Transverse colon (tissue), 3 donors: ENCODE measurements at regions not wholly inside any gene's neighbourhood (a gene's known extent, or its start where the extent isn't known, plus 50 kb on each side); places are given as distances from the start of the nearest gene placed in this dataset.

Experiments used
- EP300 ChIP-seq: sonication (generic); formaldehyde crosslinking; IDR thresholded peaks from one replicate; pipeline ENCODE4 v1.6.1; 2017; ENCODE audit warnings: antibody characterized with exemption, low read depth
- POLR2AphosphoS5 ChIP-seq, 3 donors: sonication (generic); formaldehyde crosslinking; IDR thresholded peaks; one replicate each; pipeline ENCODE4 v1.6.1; 2016; ENCODE audit warnings: antibody characterized with exemption in 3 of 3

DNA sequence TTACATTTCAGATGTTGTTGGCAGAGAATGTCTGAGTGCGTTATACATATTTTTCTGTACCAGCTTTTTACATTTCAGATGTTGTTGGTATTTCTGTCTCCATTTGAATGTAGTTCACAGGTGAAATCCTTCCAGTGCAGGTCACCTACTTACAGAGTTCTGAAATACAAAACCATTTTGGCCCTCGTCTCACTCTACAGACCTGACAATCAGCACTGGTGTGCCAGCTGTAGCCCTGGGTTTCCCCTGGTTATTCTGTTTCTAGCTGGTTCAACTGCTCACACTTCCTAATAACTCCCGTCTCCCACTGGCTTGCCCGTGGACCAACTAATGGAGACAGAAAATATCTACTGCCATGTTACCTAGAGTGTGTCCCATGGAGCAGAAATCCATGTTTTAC is 87.5 kb upstream of the CDIN1 start:
- TF ChIP-seq EP300 = no peak
- no peak for TF ChIP-seq POLR2AphosphoS5 (IDR thresholded peaks at IDR 0.05)
